Endothelial cell of umbilical vein (primary cell): ENCODE measurements at regions not wholly inside any gene's neighbourhood (a gene's known extent, or its start where the extent isn't known, plus 50 kb on each side); places are given as distances from the start of the nearest gene placed in this dataset.

Experiments
- BruUV-seq: library from RNA; stranded (reverse); fragments of 400-500 nt; replicated peaks from 2 replicates; lab custom pipeline; 2021; lab: Mats Ljungman, UMichigan
- CTCF ChIA-PET: fragments of 300-600, 350-600 bp; sonication (Branson Sonifier 250); formaldehyde crosslinking; loops from one replicate; lab custom pipeline; 2021; ENCODE audit warnings: antibody characterized with exemption, inconsistent platforms; lab: Charles Lee
- POLR2A ChIA-PET: fragments of 300-600, 350-600 bp; sonication (Branson Sonifier 250); formaldehyde crosslinking; loops from one replicate; lab custom pipeline; 2021; ENCODE audit warnings: antibody characterized with exemption, inconsistent platforms; lab: Charles Lee
- DNase-seq: peaks from one replicate; pipeline ENCODE4 v3.0.0-alpha.2; 2011; ENCODE audit warnings: low read depth, low spot score
- FAIRE-seq: peaks from 2 replicates; lab custom pipeline; 2011; peaks lifted over from hg19 to GRCh38; lab: Jason Lieb, UNC
- H2AFZ ChIP-seq: 2 replicates; pipeline ENCODE4 v1.6.0; 2012; ENCODE audit warnings: low read depth, low read length, control low read depth, inconsistent platforms
- H3K27ac ChIP-seq: 2 replicates; pipeline ENCODE4 v1.5.1; 2011; ENCODE audit warnings: low read depth, mild to moderate bottlenecking, control low read depth, low read length, moderate library complexity; ENCODE audit not compliant: insufficient read depth
- H3K27me3 ChIP-seq, 2 experiments: 2 replicates each; pipeline versions ENCODE4 v1.6.0 to v1.6.1; 2011; ENCODE audit warnings: low read length in 2 of 2, mixed read lengths in 1 of 2; ENCODE audit not compliant: control insufficient read depth in 2 of 2, insufficient read depth in 2 of 2
- H3K36me3 ChIP-seq, 2 experiments: 2 replicates in 1 of 2; 3 replicates in 1 of 2; pipeline ENCODE4 v1.5.1; 2011; ENCODE audit warnings: low read length in 2 of 2, mild to moderate bottlenecking in 1 of 2, moderate library complexity in 1 of 2; ENCODE audit not compliant: control insufficient read depth in 2 of 2, insufficient read depth in 2 of 2; ENCODE audit errors: extremely low read depth in 1 of 2
- H3K4me1 ChIP-seq: 3 replicates; pipeline ENCODE4 v1.5.1; 2011; ENCODE audit warnings: mild to moderate bottlenecking, low read length; ENCODE audit not compliant: control insufficient read depth, insufficient read depth; ENCODE audit errors: extremely low read depth
- H3K4me2 ChIP-seq: 2 replicates; pipeline ENCODE4 v1.6.1; 2011; ENCODE audit warnings: low read length, control low read depth, mixed read lengths; ENCODE audit not compliant: insufficient read depth
- H3K4me3 ChIP-seq, 3 experiments: fragments of 200-600 bp in 1 of 3; sonication (generic), shearing (Covaris generic) in 1 of 3; replicated peaks in 1 of 3; 2 replicates each; pipeline ENCODE4 v1.5.1; 2011 to 2016; ENCODE audit warnings: control low read depth in 3 of 3, low read length in 3 of 3, mild to moderate bottlenecking in 2 of 3, inconsistent platforms in 1 of 3, low read depth in 1 of 3, moderate library complexity in 1 of 3; ENCODE audit not compliant: insufficient read depth in 1 of 3
- H3K79me2 ChIP-seq: 2 replicates; pipeline ENCODE4 v1.6.0; 2012; ENCODE audit warnings: low read length, inconsistent platforms; ENCODE audit not compliant: control insufficient read depth, insufficient read depth
- H3K9ac ChIP-seq: replicated peaks from 2 replicates; pipeline ENCODE3; 2011; ENCODE audit warnings: low read length, control low read depth; ENCODE audit not compliant: insufficient read depth; ENCODE audit errors: extremely low read depth
- H3K9me1 ChIP-seq: replicated peaks from 3 replicates; pipeline ENCODE4 v1.6.0; 2011; ENCODE audit warnings: mild to moderate bottlenecking, low read length; ENCODE audit not compliant: control insufficient read depth, insufficient read depth; ENCODE audit errors: extremely low read depth
- H3K9me3 ChIP-seq: replicated peaks from 2 replicates; pipeline ENCODE4 v1.5.1; 2012; ENCODE audit warnings: low read length, inconsistent platforms; ENCODE audit not compliant: control insufficient read depth, insufficient read depth
- H4K20me1 ChIP-seq: replicated peaks from 2 replicates; pipeline ENCODE3; 2011; ENCODE audit warnings: mild to moderate bottlenecking, low read length; ENCODE audit not compliant: control insufficient read depth, insufficient read depth; ENCODE audit errors: extremely low read depth
- CTCF ChIP-seq, 2 donors: IDR thresholded peaks; 1 replicate in 1 of 2; 2 replicates in 1 of 2; pipeline ENCODE4 v1.5.1; 2011; ENCODE audit warnings: low read length in 2 of 2, mild to moderate bottlenecking in 2 of 2, moderate library complexity in 2 of 2, control low read depth in 1 of 2, inconsistent platforms in 1 of 2, low read depth in 1 of 2; ENCODE audit not compliant: insufficient read depth in 1 of 2; ENCODE audit errors: extremely low read depth in 1 of 2
- EZH2 ChIP-seq: IDR thresholded peaks from 2 replicates; pipeline ENCODE4 v1.6.1; 2012; ENCODE audit warnings: borderline replicate concordance, low read depth, mild to moderate bottlenecking, moderate library complexity, low read length, inconsistent platforms; ENCODE audit not compliant: severe bottlenecking
- FOS ChIP-seq: IDR thresholded peaks from 2 replicates; pipeline ENCODE4 v1.6.1; 2011; ENCODE audit warnings: mild to moderate bottlenecking, low read length, moderate library complexity, borderline replicate concordance; ENCODE audit not compliant: insufficient read depth
- GATA2 ChIP-seq: IDR thresholded peaks from 2 replicates; pipeline ENCODE4 v1.7.0; 2011; ENCODE audit warnings: low read depth, mild to moderate bottlenecking, moderate library complexity, mixed read lengths, low read length; ENCODE audit not compliant: insufficient read length, insufficient read depth
- JUN ChIP-seq: IDR thresholded peaks from 2 replicates; pipeline ENCODE4 v1.6.1; 2011; ENCODE audit warnings: borderline replicate concordance, low read depth; ENCODE audit not compliant: insufficient read length, insufficient read depth
- MAX ChIP-seq: IDR thresholded peaks from 2 replicates; pipeline ENCODE4 v1.6.1; 2011; ENCODE audit not compliant: insufficient read depth, insufficient read length
- MYC ChIP-seq: IDR thresholded peaks from one replicate; pipeline ENCODE4 v1.6.1; 2011; ENCODE audit warnings: mild to moderate bottlenecking, low read depth, low read length
- POLR2A ChIP-seq: IDR thresholded peaks from 2 replicates; pipeline ENCODE4 v1.6.1; 2012; ENCODE audit warnings: low read depth, mild to moderate bottlenecking, control low read depth, low read length
- POLR2AphosphoS5 ChIP-seq: IDR thresholded peaks from 2 replicates; pipeline ENCODE4 v1.6.1; 2012; ENCODE audit warnings: low read depth, mild to moderate bottlenecking, control low read depth, low read length, moderate library complexity; ENCODE audit not compliant: insufficient read depth
- dilution Hi-C: fragments of 300-500 bp; cut with MboI; formaldehyde crosslinking; loops from one replicate; pipeline ENCODE4 v1.15.0; 2019; ENCODE audit warnings: low sequenced_read_pairs; ENCODE audit not compliant: extremely low pct_ligation_motif_present
- intact Hi-C: fragments of 100-400 bp; cut with micrococcal nuclease; formaldehyde crosslinking; loops from one replicate; pipeline ENCODE4 v1.10.0; 2022

- TF ChIP-seq POLR2AphosphoS5 = no peak
- no peak for TF ChIP-seq GATA2
- no peak for TF ChIP-seq EZH2
- TF ChIP-seq JUN = no peak
- TF ChIP-seq MYC = no peak
- TF ChIP-seq FOS = no peak
- TF ChIP-seq POLR2A = no peak
- TF ChIP-seq CTCF (IDR thresholded peaks at IDR 0.05; ENCODE audit: extremely low read depth in 1 of 2, insufficient read depth in 1 of 2, low read depth in 1 of 2, low read length in 2 of 2) = no peak
- no peak for TF ChIP-seq MAX
- POLR2A ChIA-PET = no interaction called here
Measured at GRCh38 chr19:32103541-32103940, 241.9 kb upstream of the ZNF507 start.

More at GRCh38 chr19:32103541-32103940, 241.9 kb upstream of the ZNF507 start:
- intact Hi-C loops = no loop called here
- Histone ChIP-seq H2AFZ (no peak overlapping the region), H3K9me1 (no peaks in the 10 kb centered on the region), H3K4me3 (no peak overlapping the region), H3K27ac (no peak overlapping the region), H4K20me1 (no peaks in the 10 kb centered on the region), H3K27me3 (no peaks in the 10 kb centered on the region), H3K4me2 (no peak overlapping the region), H3K79me2 (no peaks in the 10 kb centered on the region), H3K4me1 (no peaks in the 10 kb centered on the region), H3K9me3 (peaks cover 2% of the 10 kb centered on the region), H3K36me3 (no peaks in the 10 kb centered on the region), H3K9ac (no peak overlapping the region)
- no peak for DNase-seq
- CTCF ChIA-PET = no interaction called here
- no TSS peak for BruUV-seq
- no peak for FAIRE-seq
- dilution Hi-C loops = no loop called here
